B cell (primary cell): ENCODE measurements at regions not wholly inside any gene's neighbourhood (a gene's known extent, or its start where the extent isn't known, plus 50 kb on each side); places are given as distances from the start of the nearest gene placed in this dataset.

Source experiments
- EZH2 ChIP-seq: IDR thresholded peaks from 2 replicates; pipeline ENCODE4 v1.6.1; 2012; ENCODE audit warnings: borderline replicate concordance, low read depth, mild to moderate bottlenecking, moderate library complexity, low read length; ENCODE audit not compliant: insufficient read depth, poor library complexity, severe bottlenecking
- TF ChIP-seq, protein P1 (sequence below): fragments of 200-600 bp; IDR thresholded peaks from one replicate; pipeline ENCODE4 v1.8.0; 2022; ENCODE audit warnings: antibody characterized with exemption, mild to moderate bottlenecking

DNA sequence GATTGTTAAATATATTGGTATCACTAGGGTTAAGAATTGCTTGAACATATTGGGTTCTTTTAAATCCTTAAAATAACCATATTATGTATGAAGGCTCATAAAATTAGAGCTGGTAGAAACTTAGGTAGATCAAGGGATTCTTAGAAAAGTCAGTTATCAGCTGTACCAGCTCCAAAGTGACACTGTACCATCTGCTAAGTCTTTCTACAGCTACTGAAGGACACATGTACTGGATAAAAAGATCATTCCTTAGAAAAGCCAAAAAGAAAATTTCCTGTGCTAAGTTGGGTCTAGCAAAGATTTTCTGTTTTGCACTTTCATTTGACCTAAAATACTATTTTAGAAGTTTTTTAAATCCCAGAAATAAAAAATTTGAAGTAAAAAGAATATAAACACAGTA, 130.4 kb downstream of the CD164 start:
- TF ChIP-seq, protein P1, sequence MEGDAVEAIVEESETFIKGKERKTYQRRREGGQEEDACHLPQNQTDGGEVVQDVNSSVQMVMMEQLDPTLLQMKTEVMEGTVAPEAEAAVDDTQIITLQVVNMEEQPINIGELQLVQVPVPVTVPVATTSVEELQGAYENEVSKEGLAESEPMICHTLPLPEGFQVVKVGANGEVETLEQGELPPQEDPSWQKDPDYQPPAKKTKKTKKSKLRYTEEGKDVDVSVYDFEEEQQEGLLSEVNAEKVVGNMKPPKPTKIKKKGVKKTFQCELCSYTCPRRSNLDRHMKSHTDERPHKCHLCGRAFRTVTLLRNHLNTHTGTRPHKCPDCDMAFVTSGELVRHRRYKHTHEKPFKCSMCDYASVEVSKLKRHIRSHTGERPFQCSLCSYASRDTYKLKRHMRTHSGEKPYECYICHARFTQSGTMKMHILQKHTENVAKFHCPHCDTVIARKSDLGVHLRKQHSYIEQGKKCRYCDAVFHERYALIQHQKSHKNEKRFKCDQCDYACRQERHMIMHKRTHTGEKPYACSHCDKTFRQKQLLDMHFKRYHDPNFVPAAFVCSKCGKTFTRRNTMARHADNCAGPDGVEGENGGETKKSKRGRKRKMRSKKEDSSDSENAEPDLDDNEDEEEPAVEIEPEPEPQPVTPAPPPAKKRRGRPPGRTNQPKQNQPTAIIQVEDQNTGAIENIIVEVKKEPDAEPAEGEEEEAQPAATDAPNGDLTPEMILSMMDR: no peak
- no peak for TF ChIP-seq EZH2
